OCI-LY3 (cell line): ENCODE measurements at regions not wholly inside any gene's neighbourhood (a gene's known extent, or its start where the extent isn't known, plus 50 kb on each side); places are given as distances from the start of the nearest gene placed in this dataset.

Source experiments
- CTCF ChIP-seq: fragments of 200-600, 300-600 bp; sonication (generic); IDR thresholded peaks from 2 replicates; pipeline ENCODE4 v1.5.1; 2014; ENCODE audit warnings: antibody characterized with exemption, low read length, low read depth
- EZH2phosphoT487 ChIP-seq: fragments of 200-600 bp; shearing (Covaris generic); IDR thresholded peaks from 2 replicates; pipeline ENCODE4 v1.6.1; 2018; ENCODE audit warnings: antibody characterized with exemption, mixed run types, low read depth

GRCh38 chr4:144399927-144400326 lies 246.0 kb upstream of the HHIP start:
- TF ChIP-seq CTCF (no peak), EZH2phosphoT487 (no peak)
